Muscle layer of duodenum (tissue), 2 donors: ENCODE measurements at regions not wholly inside any gene's neighbourhood (a gene's known extent, or its start where the extent isn't known, plus 50 kb on each side); places are given as distances from the start of the nearest gene placed in this dataset.

Source experiments
- H3K27ac ChIP-seq: one replicate; pipeline ENCODE4 v1.7.0; 2013; ENCODE audit warnings: mild to moderate bottlenecking, low read length
- H3K27me3 ChIP-seq: one replicate; pipeline ENCODE4 v1.7.0; 2013; ENCODE audit warnings: low read depth, mild to moderate bottlenecking, control low read depth, low read length
- H3K36me3 ChIP-seq, 2 donors: one replicate each; pipeline ENCODE4 v1.7.0; 2013; ENCODE audit warnings: low read length in 2 of 2, control low read depth in 1 of 2, mild to moderate bottlenecking in 1 of 2; ENCODE audit not compliant: insufficient read depth in 2 of 2, control insufficient read depth in 1 of 2
- H3K4me1 ChIP-seq, 2 donors: one replicate each; pipeline ENCODE4 v1.7.0; 2013; ENCODE audit warnings: low read length in 2 of 2, mild to moderate bottlenecking in 2 of 2, control low read depth in 1 of 2, moderate library complexity in 1 of 2; ENCODE audit not compliant: insufficient read depth in 2 of 2, control insufficient read depth in 1 of 2
- H3K4me3 ChIP-seq, 2 donors: one replicate each; pipeline ENCODE4 v1.7.0; 2013; ENCODE audit warnings: low read length in 2 of 2, low read depth in 1 of 2, mild to moderate bottlenecking in 1 of 2
- H3K9me3 ChIP-seq, 2 donors: one replicate each; pipeline ENCODE4 v1.7.0; 2013; ENCODE audit warnings: low read length in 2 of 2, control low read depth in 1 of 2, mild to moderate bottlenecking in 1 of 2; ENCODE audit not compliant: control insufficient read depth in 1 of 2
- donor health status: healthy.

DNA sequence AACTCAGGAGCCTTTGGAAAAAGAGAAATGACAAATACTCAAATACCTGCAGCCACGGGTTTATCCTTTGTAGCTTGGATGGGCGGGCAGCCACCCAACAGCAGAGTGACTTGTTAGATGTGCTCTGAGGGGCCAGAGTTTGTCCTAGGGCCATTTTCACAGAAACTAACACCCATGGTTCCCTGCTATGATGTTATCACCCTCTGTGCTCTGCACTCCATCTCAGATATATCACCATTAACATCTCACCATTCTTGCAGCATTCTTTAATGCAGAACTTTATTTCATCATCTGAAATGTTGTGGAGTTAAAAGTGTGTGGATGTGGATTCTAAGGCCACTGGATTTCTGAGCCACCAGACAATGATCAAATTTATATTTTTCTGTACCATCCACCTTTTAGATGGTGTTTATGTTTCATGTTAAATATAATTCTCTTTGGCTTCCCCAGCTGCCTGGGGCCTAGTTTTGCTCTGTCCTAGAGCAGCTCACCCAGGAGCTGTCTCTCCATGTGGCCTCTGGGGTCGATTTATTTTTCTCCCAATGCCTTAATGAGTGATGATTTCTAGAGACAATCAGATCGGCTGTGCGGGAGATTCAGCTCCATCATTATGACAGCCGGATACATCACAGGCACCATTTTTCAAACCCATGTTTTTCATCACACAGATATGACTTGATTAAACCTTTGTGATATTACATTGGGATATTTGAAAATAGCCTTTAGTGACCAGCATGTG lies 380.8 kb downstream of the BCOR start:
- H3K27me3 ChIP-seq, result no peaks in the 10 kb centered on the region
- no peaks in the 10 kb centered on the region for H3K36me3 ChIP-seq
- no peaks in the 10 kb centered on the region for H3K4me1 ChIP-seq
- H3K4me3 ChIP-seq, result no peak overlapping the region
- H3K27ac ChIP-seq, result no peak overlapping the region
- H3K9me3 ChIP-seq, result no peaks in the 10 kb centered on the region

DNA sequence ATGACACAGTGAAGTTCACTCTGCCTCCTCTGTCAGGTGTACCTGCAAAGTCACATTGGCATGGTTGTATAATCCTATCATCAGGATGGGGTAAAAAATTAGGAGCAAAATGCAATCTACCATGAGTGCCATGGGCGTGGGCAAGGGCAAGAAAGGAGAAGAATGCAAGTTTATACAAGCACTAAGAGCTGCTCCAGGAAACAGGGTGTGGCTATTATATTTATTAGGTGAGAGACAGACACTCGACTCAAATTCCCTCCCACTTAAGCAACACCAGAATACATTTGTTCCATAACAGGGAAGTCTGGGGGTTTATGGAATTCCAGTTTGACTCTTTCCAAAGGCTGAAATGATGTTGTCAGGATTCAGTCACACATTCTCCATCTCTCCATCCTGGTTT lies 378.8 kb downstream of the BCOR start:
- Histone ChIP-seq H3K9me3 (no peaks in the 10 kb centered on the region), H3K27ac (no peak overlapping the region), H3K36me3 (no peaks in the 10 kb centered on the region), H3K4me3 (no peak overlapping the region), H3K4me1 (no peaks in the 10 kb centered on the region), H3K27me3 (no peaks in the 10 kb centered on the region)

DNA sequence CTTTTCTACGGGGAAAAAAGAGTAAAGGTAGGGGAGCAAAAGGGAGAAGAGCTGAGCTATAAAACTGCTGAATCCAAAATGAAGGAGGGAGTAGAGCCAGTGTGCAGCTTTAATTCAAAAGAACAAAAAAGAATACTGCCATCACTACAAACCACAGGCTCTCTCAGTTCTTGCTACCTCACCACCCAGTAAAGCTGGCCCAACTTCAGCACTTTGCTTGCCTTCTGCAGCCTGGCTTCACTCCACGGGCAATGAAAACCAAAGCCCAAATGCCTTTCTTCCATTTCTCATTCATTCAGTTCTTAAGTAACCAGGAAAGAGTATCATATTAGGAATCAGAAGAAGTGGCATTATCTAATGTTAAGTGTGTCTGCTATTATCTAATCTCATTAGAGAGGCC lies 376.8 kb downstream of the BCOR start:
- Histone ChIP-seq H3K27ac (no peak overlapping the region), H3K4me1 (no peaks in the 10 kb centered on the region), H3K36me3 (no peaks in the 10 kb centered on the region), H3K27me3 (no peaks in the 10 kb centered on the region), H3K4me3 (no peak overlapping the region), H3K9me3 (no peaks in the 10 kb centered on the region)

DNA sequence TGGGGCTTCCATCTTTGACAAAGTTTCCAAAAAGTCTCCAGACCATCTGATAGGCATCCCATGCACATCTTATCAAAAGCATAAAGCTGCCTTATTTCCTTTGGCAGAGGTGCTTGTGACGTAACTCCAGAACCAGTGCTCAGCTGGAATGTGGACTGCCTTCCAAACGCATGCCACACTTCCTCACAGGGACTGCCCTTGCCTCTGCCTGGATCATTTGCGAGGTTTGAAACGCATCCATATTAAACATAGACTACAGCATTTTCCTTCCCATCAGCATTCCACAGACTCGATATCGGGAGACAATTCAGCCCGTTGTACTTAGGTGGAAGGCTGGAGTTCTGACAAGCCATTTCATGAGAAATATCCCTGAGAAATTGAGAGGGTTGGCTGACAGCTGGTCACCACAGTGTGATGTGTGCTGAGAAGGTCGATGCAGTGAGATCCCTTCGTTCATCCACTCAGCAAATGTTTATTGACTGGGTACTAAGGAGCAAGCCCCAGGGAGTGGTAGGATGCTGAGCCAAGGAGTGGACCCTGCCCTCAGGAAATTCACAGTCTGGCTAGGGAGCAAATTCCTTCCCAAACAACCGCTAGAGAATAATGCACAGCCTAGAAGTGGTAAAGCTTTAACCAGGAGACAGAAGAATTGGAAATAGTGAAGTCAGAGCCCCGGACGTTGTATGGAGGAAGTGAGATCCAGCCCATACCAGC lies 376.0 kb downstream of the BCOR start:
- H3K36me3 ChIP-seq, result no peaks in the 10 kb centered on the region
- no peaks in the 10 kb centered on the region for H3K27me3 ChIP-seq
- no peaks in the 10 kb centered on the region for H3K9me3 ChIP-seq
- no peaks in the 10 kb centered on the region for H3K4me1 ChIP-seq
- no peak overlapping the region for H3K27ac ChIP-seq
- no peak overlapping the region for H3K4me3 ChIP-seq

DNA sequence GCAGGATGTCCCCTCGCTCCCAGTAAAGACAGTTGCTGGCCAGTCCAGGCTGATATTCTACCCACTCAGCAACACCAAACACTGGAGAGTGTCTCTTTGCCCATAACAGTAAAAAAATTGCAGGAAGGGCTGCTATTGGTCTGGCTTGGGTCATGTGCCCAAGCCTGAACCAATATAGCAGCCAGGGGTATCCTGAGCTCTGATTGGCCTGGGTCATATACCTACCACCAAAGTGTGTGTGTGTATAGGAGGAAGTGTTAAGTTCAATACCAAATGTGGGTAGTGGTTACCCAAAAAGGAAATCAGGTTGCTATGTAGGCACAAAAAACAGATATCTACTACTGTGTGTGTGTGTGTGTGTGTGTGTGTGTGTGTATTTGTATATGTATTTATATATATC lies 373.2 kb downstream of the BCOR start:
- Histone ChIP-seq H3K27me3 (no peaks in the 10 kb centered on the region), H3K36me3 (no peaks in the 10 kb centered on the region), H3K4me3 (no peak overlapping the region), H3K9me3 (no peaks in the 10 kb centered on the region), H3K4me1 (peaks cover 0 to 6% of the 10 kb centered on the region in 2 donors), H3K27ac (no peak overlapping the region)

DNA sequence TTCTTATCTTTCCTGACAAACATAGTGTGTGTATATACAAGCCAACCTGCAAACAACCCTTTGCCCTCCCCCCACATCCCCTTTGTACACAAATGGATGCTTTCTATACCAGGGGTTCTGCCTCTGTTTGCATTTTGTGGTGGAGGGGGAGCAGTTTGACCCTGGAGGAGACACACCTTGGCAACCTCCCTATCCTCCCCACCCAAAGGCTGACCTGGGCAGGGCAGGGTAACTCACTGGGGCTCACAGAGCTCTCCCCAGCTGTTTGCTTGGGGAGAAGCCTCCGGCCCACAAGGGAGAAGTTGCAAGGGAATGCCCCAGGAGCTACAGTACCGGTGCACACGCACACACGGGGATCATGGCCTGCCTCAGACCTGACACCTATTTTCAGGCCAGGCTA lies 372.6 kb downstream of the BCOR start:
- H3K9me3 ChIP-seq, result no peaks in the 10 kb centered on the region
- H3K27me3 ChIP-seq, result no peaks in the 10 kb centered on the region

DNA sequence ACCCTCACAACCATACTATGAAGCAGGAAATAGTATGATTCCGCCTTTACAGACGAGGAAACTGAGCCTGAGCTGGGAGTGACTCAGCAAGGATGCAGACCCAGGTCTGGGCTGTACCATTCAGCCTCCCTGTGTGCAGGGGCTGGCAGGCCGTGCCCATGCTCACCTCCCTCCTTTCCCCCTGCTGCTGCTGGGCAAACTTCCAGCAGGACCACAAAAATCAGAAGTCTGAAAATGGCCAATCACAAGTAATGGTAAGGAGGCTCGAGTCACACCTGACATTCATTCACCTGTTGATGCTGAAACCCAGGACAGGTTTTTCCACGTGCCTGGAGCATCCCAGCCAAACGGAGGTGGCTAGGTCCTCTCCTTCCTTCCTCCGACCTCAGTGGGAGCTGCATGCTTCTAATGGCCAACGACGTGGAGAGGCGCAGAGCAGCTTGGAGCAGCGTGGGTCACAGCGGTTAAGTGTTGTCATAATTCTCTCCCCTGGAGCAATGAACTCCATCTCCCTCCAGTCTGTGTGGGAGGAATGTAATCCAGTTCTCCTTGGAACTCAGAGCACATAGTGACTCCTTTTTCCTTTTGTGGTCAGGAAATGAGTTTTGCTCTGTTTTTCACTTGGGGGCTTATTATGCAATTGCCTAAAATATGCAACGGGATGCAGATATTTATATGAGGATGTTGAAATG lies 371.7 kb downstream of the BCOR start:
- H3K27ac ChIP-seq, result no peak overlapping the region
- H3K9me3 ChIP-seq, result no peaks in the 10 kb centered on the region
- H3K4me3 ChIP-seq, result no peak overlapping the region
- no peaks in the 10 kb centered on the region for H3K27me3 ChIP-seq
- H3K36me3 ChIP-seq, result no peaks in the 10 kb centered on the region
- peaks cover 0 to 14% of the 10 kb centered on the region in 2 donors for H3K4me1 ChIP-seq

More for the DNA sequence above, 372.6 kb downstream of the BCOR start:
- no peaks in the 10 kb centered on the region for H3K36me3 ChIP-seq
- peaks cover 0 to 6% of the 10 kb centered on the region in 2 donors for H3K4me1 ChIP-seq
- H3K4me3 ChIP-seq, result no peak overlapping the region
- H3K27ac ChIP-seq, result no peak overlapping the region

DNA sequence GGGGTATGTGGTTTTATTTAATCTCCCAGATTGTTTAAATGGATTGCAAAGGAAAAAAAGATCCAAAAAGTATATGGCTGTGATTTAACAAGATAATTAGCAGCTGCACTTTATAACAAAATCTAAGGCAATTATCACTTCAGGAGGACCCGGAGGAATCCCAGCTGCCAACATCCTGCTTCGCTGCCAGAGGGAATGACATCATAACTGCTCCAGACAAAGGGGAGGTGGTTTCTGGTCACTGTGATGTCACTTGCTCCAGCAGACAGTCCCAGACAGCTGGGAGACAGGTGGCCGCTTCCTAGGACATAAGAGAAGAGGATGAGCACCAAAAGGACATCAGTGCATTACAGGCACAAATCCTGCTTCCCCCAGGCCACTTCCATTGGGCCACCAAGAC lies 371.0 kb downstream of the BCOR start:
- Histone ChIP-seq H3K9me3 (no peaks in the 10 kb centered on the region), H3K36me3 (no peaks in the 10 kb centered on the region), H3K27me3 (no peaks in the 10 kb centered on the region), H3K4me3 (no peak overlapping the region), H3K4me1 (peaks cover 0 to 21% of the 10 kb centered on the region in 2 donors), H3K27ac (no peak overlapping the region)

DNA sequence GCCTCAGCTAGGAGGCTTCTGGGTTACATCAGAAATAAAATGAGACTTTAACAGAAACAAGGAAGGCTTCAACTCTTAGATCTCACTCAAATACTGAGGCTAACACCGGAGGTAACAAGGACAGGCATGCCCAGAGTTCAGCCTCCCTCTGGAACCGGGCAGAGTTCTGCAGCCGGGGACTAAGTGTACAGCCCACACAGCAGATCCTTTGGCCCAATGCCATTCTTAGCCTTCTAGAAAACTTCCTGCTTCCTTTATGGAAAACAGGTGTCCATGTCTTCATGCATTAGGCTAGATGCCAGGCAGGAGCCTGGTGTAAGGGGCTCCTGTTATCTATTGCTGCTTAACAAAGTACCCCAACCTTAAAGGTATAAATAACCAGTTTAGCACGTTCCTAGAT lies 369.7 kb downstream of the BCOR start:
- no peak overlapping the region for H3K27ac ChIP-seq

DNA sequence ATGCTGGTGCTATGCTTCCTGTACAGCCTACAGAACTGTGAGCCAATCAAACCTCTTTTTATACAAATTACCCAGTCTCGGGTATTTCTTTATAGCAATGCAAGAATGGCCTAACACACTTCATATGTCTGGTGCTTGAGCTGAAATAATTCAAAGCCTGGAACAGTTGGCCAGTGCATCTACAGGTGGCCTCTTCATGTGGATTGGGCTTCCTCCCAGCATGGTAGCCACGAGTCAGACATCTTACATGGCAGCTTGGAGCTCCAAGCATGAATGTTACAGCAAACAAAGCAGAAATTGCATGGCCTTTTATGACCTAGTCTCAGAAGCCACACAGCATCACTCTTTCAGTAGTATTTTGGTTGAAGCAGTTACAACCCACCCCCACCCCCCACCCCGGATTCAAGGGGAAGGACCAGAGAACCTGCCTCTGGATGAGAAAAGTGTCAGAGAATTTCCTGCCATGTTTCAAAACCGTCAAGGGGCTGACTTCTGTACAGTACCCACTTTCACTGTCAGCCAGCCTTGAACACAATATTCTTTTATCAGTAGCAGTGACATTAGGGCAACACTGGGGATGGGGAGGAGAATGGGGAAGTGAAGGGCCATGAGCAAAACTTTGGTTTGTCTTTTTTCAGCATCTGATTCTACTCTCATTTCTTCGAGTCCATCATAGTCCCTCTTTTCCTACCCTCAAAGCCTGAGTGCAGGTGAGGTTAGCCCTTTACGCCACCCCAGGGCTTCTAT lies 368.7 kb downstream of the BCOR start:
- Histone ChIP-seq H3K27ac (no peak overlapping the region), H3K27me3 (no peaks in the 10 kb centered on the region), H3K4me1 (peaks cover 0 to 24% of the 10 kb centered on the region in 2 donors)

More for the DNA sequence above, 369.7 kb downstream of the BCOR start:
- H3K27me3 ChIP-seq, result no peaks in the 10 kb centered on the region
- no peaks in the 10 kb centered on the region for H3K9me3 ChIP-seq
- H3K36me3 ChIP-seq, result no peaks in the 10 kb centered on the region
- peaks cover 0 to 24% of the 10 kb centered on the region in 2 donors for H3K4me1 ChIP-seq
- H3K4me3 ChIP-seq, result no peak overlapping the region

More for the DNA sequence above, 368.7 kb downstream of the BCOR start:
- no peak overlapping the region for H3K4me3 ChIP-seq
- H3K9me3 ChIP-seq, result no peaks in the 10 kb centered on the region
- no peaks in the 10 kb centered on the region for H3K36me3 ChIP-seq
